DMS79 (cell line): ENCODE measurements at regions not wholly inside any gene's neighbourhood (a gene's known extent, or its start where the extent isn't known, plus 50 kb on each side); places are given as distances from the start of the nearest gene placed in this dataset.
A peak's percentile ranks its signal among the peaks of the same experiment; 100 is the strongest.

Source experiments
- DNase-seq: peaks from one replicate; lab custom pipeline; 2025; lab: John Stamatoyannopoulos, UW

- no peak for DNase-seq
Measured at GRCh38 chr1:55624766-55625165, 409.6 kb upstream of the USP24 start.

GRCh38 chr1:55623311-55623710, 408.1 kb upstream of the USP24 start:
- DNase-seq: no peak

DNA sequence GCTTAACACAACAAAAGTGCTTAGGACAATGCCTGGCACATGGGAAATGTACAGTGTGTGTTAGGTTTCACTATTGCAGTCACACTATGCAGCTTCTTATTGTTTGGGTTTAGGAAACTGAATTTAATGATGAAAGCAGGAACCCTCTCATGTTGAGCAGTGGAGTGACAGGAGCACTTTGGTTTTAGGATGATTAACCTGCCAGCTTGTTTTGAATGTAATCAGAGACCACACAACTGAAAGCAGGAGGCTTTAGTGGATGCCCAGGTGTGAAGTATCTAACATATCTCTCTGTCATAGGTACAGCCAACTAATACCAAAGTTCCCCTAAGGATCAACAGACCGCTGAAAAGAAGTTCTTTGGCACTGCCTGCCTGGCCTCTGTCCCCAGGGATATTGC, 406.9 kb upstream of the USP24 start:
- DNase-seq: no peak

- no peak for DNase-seq
Measured at GRCh38 chr1:55618199-55618598, 403.0 kb upstream of the USP24 start.

GRCh38 chr1:55617288-55617982, 402.3 kb upstream of the USP24 start:
- DNase-seq: no peak

DNA sequence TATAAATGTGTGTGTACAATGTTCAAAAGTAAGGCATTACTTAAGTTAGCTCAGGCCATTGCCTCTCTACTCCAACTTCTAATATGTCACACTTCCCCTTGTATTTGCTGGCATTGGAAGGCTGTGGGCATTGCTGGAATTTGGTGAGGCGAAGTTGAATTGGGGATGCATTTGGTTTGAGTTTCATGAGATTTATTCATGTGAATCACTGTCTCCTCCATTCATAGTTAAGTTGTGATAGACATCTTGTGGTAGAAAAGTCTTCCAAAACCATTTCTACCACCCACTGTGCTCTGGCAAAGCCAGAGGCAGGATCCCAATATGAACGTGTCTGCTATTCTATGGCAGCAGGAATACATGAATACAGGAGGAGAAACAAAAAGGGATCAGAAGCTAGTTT, 397.8 kb upstream of the USP24 start:
- no peak for DNase-seq

DNA sequence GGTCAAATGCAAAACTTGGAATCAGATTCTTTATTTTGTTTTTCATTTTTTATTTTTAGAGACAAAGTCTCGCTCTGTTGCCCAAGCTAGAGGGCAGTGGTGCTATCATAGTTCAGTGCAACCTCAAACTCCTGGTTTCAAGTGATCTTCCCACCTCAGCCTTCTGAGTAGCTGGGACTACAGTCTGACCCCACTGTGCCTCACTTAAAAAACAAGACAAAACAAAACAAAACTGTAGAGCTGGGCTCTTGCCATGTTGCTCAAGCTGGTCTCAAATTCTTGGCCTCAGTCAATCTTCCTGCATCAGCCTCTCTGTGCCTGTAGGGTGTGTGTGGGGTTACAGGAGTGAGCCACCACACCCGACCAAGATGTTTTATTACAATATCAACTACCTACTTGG, 396.0 kb upstream of the USP24 start:
- DNase-seq: no peak

DNA sequence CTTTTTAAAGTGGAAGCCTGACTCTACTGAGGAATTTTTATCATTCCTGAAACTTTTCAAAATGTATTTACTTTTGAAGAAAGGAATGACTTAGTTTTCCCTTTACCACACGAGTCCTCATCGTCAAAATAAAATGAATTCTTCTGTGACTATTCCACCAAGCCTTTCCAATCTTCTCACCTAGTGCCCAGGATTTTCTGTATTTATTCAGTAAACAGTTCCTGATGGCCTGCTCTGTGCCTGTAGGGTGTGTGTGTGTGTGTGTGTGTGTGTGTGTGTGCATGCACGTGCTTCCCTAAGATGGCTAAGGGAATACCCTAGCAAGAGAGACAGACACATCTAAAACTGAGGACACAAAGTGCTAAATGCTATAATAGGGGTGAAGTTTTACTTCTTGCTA, 395.0 kb upstream of the USP24 start:
- DNase-seq: no peak

- no peak for DNase-seq
Measured at GRCh38 chr1:55609630-55610029, 394.5 kb upstream of the USP24 start.

DNA sequence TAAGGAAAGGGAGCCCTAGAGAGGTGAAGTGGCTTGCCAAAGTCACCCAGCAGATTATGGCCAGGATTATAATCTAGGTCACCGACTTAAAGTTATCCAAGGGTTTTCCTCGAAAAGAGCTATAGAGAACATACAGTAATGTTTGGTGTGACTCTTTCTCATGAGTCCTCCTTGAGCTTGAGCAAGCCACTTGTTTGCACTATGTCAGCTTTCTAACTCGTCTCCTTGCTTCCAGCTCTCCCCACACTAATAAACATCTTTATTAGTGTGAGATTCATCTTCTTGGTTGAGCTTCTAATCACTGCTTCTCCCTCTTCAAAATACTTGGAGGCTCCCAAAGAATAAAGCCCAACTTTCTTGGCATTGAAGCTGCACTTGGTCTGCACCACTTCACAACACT, 390.0 kb upstream of the USP24 start:
- DNase-seq: no peak

DNA sequence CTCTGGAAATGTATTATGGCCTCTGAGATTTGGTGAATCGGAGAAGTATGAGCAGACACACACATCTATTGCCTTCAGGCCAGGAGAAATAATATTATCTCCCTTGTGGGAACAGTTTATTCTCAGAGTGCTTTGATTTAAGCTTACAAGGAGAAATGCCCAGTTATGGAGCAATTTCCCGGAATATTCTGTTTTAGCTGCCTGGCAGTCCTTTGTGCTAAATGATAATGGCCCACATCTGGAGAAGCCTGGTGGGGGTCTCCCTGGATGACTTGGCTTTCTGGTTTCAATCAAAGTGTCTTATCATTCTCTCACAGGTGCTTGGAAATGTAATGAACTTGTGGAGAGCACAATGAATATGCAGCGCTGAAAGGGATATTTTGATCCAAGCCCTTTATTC, 389.6 kb upstream of the USP24 start:
- no peak for DNase-seq

GRCh38 chr1:55604179-55604578, 389.0 kb upstream of the USP24 start:
- DNase-seq: no peak

GRCh38 chr1:55600242-55600641, 385.1 kb upstream of the USP24 start:
- DNase-seq: no peak

- no peak for DNase-seq
Measured at GRCh38 chr1:55597910-55598309, 382.7 kb upstream of the USP24 start.

DNA sequence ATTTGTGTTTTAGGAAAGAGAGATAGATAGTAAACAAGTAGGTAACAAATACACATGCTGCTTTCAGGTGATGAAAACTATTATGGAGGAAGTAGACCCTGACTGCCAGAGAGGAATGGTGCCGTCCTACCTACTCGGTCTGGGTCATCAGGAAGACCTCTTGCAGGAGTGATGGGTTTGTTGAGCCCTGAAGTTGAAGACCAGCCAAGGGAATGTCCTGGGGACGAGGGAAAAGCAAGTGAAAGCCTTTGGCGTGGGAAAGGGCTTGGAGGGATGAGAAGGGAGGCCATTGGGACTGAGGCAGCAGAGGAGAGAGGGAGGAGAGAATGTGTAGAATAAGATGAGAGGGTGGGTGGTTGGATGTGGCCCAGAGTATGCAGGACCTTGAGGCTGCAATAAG, 379.5 kb upstream of the USP24 start:
- DNase-seq: no peak

GRCh38 chr1:55593298-55593697, 378.1 kb upstream of the USP24 start:
- DNase-seq: peak; percentile 24

- no peak for DNase-seq
Measured at GRCh38 chr1:55592122-55592521, 377.0 kb upstream of the USP24 start.

DNA sequence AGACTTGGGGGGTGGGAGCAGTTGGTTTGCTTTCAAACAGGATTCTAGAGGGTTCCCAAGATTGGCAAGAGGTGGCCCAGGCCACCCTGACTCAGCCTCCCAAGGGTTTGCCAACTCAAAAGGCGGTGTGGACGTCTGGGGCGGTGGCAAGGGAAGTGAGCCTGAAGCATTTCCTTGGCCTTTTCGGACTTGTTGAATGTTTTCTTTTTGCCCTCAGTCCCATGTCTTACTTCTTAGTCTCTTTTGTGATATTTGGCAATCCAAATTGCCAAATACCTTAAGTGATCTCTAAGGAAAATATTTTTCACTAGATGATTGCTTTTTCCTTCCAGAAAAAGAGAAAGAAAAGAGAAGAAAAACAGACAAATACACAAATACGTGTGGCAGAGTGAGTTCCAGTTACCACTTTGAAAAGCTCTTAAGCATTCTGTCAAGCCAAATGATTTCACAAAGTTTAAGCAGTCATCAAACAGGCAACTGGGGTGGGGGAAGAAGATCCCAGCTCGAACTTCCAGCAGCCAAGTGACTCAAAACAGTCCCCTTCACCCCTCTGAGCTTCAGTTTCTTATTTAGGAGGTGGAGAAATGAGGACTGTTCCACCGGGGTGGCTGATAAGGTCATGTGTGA, 374.6 kb upstream of the USP24 start:
- DNase-seq: no peak

DNA sequence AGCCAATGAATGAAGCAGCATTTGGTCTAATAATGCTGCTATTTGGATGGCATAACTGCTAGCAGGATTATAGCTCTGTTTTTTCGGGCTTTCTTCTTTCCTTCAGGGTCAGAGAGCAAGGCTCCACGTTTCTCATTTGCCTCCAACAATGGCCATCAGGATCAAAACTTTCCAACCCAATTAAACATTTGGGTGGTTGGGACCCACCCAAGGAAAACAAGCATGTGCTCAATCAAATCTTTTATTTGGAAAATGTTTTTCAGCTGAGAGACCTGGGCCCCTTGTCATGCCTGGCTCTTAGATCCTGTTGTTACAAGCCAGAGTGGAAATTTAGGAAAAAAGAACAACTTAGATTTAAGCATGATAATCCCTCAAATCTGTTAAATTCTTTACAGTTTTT, 373.1 kb upstream of the USP24 start:
- no peak for DNase-seq

DNA sequence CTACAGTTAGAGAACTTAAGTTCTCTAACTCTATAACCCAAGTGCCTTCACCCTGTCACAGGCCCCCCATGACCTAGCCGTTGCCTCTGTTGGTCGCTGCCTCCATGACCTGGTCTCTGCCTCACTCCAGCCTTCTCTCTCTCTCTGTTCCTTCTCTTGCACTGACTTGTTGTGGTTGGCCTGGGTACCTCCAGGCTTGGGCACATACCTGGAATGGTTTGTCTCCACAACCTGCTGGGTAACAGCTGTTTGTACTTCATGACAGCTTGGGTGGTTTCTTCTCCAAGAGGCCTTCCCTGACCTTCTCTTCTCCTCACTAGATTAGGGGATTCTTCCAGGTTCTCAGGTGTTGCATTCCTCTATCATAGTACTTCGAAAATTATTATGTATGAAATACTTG, 371.6 kb upstream of the USP24 start:
- DNase-seq: no peak

DNA sequence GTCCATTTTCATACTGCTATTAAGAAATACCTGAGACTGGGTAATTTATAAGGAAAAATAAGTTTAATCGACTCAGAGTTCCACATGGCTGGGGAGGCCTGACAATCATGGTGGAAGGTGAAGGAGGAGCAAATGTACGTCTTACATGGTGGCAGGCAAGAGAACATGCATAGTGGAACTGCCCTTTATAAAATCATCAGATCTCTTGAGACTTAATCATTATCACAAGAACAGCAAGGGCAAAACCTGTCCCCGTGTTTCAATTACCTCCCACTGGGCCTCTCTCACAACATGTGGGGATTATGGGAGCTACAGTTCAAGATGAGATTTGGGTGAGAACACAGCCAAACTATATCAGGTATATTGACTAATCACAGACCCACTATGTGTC, 370.2 kb upstream of the USP24 start:
- no peak for DNase-seq

- DNase-seq: peak; percentile 45
Measured at GRCh38 chr1:55584526-55585401, 369.6 kb upstream of the USP24 start.

GRCh38 chr1:55582084-55582483, 366.9 kb upstream of the USP24 start:
- no peak for DNase-seq
